GM10248 (cell line): ENCODE measurements at regions not wholly inside any gene's neighbourhood (a gene's known extent, or its start where the extent isn't known, plus 50 kb on each side); places are given as distances from the start of the nearest gene placed in this dataset.

Experiments
- CTCF ChIA-PET: fragments of 300-600 bp; sonication (Branson Sonifier 250); formaldehyde crosslinking; extraction: SDS; loops from one replicate; lab custom pipeline; 2021; ENCODE audit warnings: antibody characterized with exemption; lab: Yijun Ruan, JAX
- POLR2A ChIA-PET: fragments of 350-650 bp; sonication (Branson Sonifier 250); formaldehyde crosslinking; extraction: SDS; loops from one replicate; lab custom pipeline; 2020; ENCODE audit warnings: antibody characterized with exemption; lab: Yijun Ruan, JAX
- DNase-seq: peaks from one replicate; pipeline ENCODE4 v3.0.0; 2012; ENCODE audit errors: extremely low spot score
- CTCF ChIP-seq: IDR thresholded peaks from 2 replicates; pipeline ENCODE4 v1.5.1; 2012; ENCODE audit warnings: mild to moderate bottlenecking, low read depth; ENCODE audit errors: extremely low read depth, missing control alignments, control extremely low read depth

DNA sequence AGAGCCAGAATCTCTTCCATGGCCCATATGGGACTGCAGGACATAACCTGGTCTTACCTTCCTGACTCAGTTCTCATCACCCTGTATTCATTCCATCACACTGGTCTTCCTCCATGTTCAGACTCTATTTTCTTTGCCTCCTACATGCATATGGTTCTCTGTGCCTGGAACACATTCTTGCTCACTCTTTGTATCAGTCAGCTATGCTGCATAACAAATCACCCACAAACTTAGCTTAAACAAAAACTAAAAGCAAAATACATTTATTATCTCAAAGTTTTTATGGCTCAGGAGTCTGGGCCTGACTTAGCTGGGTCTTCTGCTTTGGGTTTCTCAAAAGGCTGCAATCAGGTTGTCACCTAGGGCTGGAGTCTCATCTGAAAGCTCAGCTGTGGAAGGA is 712.6 kb upstream of the TBX3 start:
- CTCF ChIA-PET, result interaction anchor here (1.4 kb wide), 1 partner anchor 33 kb away, joined by 3 read pairs; no protein-coding TSS in a partner anchor
- no peak for DNase-seq

GRCh38 chr12:115394496-115395220 is 710.7 kb upstream of the TBX3 start:
- no peak for DNase-seq
- ChIA-PET POLR2A (interaction anchor here (0.7 kb wide), 1 partner anchor 14 kb away, joined by 4 read pairs; no protein-coding TSS in a partner anchor), CTCF (interaction anchor here (1.4 kb wide), 1 partner anchor 31 kb away, joined by 3 read pairs; no protein-coding TSS in a partner anchor)
- no peak for TF ChIP-seq CTCF

More for the DNA sequence above, 712.6 kb upstream of the TBX3 start:
- no peak for TF ChIP-seq CTCF
- POLR2A ChIA-PET, result no interaction called here

DNA sequence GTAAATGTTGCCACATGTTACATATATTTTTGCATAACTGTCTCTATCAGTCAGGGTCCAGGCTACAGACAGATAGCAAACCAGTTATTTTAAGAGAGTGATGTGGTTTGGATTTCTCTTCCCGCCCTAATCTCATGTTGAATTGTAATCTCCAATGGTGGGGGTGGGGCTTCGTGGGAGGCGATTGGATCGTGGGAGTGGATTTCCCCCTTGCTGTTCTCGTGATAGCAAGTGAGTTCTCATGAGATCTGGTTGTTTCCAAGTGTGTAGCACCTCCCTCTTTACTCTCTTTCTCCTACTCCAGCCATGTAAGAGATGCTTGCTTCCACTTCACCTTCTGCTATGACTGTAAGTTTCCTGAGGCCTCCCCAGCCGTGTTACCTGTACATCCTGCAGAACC is 704.2 kb upstream of the TBX3 start:
- POLR2A ChIA-PET, result no interaction called here
- DNase-seq, result no peak
- TF ChIP-seq CTCF, result no peak
- CTCF ChIA-PET, result no interaction called here

DNA sequence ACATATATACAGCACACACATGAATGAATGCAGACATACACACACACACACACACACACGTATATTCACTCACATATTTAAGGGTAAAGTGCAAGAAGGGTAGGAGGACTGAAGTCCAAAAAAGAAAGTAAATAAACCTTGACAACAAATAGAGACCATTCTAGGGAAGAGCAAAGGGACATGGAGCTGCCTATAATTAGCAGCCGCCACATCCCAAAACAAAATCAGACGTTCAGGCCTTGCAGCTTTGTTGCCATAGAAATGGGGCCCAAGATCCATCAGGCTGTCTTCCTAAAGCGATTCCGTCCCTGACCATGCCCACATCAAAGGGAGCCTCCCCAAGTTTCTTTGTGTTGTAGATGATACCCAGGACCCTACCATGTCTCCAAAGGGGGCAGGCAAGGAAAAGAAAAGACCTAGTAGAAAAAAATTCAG is 703.5 kb upstream of the TBX3 start:
- POLR2A ChIA-PET, result no interaction called here
- CTCF ChIA-PET, result no interaction called here
- no peak for DNase-seq
- no peak for TF ChIP-seq CTCF

GRCh38 chr12:115386946-115387345 is 703.0 kb upstream of the TBX3 start:
- POLR2A ChIA-PET, result no interaction called here
- no peak for DNase-seq
- TF ChIP-seq CTCF, result no peak
- CTCF ChIA-PET, result no interaction called here

DNA sequence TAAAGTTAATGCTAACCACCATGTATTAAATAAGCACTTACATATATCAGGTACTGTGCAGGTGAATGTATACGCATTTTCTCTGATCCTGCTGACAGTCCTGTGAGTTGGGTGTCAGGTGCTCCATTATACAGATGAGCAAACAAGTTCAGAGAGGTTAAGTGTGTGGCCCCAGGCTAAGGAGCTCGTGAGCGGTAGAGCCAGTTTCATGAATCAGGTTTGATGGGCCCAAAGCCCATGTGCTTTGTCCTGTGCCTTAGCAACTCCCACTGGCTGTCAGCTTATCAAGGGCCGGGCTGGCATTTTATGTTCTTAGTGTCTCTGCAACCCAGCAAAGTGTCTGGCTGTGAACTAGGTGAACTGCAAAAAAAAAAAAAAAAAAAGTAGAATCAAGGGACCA is 701.2 kb upstream of the TBX3 start:
- POLR2A ChIA-PET, result interaction anchor here (0.7 kb wide), 1 partner anchor 1320 kb away, joined by 9 read pairs; no protein-coding TSS in a partner anchor
- CTCF ChIA-PET, result no interaction called here
- TF ChIP-seq CTCF, result no peak
- no peak for DNase-seq
